ENCODE measurements at regions not wholly inside any gene's neighbourhood (a gene's known extent, or its start where the extent isn't known, plus 50 kb on each side); places are given as distances from the start of the nearest gene placed in this dataset.

DNA sequence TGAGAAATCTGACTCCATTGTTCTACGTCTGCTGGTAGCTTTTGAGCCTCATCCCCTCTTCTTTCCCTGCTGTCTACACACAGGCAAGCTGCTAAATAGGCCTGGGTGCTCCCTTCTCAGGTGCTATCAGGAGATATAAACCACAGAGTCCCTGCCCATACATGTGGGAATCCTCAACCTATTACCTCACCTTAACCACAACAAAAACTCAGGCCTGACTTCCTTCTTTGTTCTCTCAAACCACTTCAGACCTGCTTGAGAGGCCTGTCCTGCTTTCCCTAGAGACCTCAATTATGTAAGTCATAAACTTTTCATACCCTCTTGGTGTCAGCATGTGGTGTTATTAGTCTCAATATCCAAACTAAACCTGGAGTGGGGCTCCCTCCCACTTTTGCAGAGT is 75.0 kb upstream of the MAGI2 start:
- intact Hi-C loops (cut with DNase I), result no loop called here
- TF ChIP-seq, protein P1, sequence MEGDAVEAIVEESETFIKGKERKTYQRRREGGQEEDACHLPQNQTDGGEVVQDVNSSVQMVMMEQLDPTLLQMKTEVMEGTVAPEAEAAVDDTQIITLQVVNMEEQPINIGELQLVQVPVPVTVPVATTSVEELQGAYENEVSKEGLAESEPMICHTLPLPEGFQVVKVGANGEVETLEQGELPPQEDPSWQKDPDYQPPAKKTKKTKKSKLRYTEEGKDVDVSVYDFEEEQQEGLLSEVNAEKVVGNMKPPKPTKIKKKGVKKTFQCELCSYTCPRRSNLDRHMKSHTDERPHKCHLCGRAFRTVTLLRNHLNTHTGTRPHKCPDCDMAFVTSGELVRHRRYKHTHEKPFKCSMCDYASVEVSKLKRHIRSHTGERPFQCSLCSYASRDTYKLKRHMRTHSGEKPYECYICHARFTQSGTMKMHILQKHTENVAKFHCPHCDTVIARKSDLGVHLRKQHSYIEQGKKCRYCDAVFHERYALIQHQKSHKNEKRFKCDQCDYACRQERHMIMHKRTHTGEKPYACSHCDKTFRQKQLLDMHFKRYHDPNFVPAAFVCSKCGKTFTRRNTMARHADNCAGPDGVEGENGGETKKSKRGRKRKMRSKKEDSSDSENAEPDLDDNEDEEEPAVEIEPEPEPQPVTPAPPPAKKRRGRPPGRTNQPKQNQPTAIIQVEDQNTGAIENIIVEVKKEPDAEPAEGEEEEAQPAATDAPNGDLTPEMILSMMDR (IDR thresholded peaks at IDR 0.05), result no peak
- TF ChIP-seq POLR2A (IDR thresholded peaks at IDR 0.05), result no peak
- DNase-seq, result no peak
- Histone ChIP-seq H3K27ac (no peak overlapping the region), H3K27me3 (no peaks in the 10 kb centered on the region), H3K36me3 (no peaks in the 10 kb centered on the region), H3K9me3 (no peaks in the 10 kb centered on the region), H3K4me1 (no peaks in the 10 kb centered on the region), H3K4me3 (no peak overlapping the region)
- 48 to 50% methylated on average over 1 of the region's 1 CpG for WGBS, 2 donors

DNA sequence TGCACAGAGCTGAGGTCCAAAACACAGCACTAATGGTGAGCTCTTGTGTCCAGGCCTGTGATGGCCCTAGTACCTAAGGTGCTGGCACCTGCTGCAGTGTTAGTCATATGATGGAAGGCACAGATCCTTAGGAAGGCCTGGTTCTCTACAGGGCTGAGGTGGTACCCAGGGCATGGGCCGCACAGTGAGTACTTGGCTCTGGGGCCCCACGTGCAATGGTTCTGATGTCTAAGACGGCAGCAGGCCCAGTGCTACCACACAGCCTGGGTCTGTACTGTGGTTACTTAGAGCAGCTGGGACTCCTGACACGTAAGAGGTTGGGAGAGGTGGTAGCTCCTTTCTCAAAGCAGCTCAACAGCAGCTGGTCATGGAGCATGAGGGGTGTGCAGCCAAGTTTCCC is 70.6 kb upstream of the MAGI2 start:
- Histone ChIP-seq H3K9me3 (no peaks in the 10 kb centered on the region), H3K27ac (no peak overlapping the region), H3K27me3 (no peaks in the 10 kb centered on the region), H3K36me3 (no peaks in the 10 kb centered on the region), H3K4me1 (no peaks in the 10 kb centered on the region), H3K4me3 (no peak overlapping the region)
- DNase-seq, result no peak
- 80% methylated on average over 1 of the region's 4 CpGs; no CpG with 5 or more reads in 1 of the 2 donors for WGBS, 2 donors
- intact Hi-C loops (cut with DNase I), result no loop called here
- TF ChIP-seq POLR2A (IDR thresholded peaks at IDR 0.05), result no peak
- TF ChIP-seq, protein P1 (IDR thresholded peaks at IDR 0.05), result no peak

DNA sequence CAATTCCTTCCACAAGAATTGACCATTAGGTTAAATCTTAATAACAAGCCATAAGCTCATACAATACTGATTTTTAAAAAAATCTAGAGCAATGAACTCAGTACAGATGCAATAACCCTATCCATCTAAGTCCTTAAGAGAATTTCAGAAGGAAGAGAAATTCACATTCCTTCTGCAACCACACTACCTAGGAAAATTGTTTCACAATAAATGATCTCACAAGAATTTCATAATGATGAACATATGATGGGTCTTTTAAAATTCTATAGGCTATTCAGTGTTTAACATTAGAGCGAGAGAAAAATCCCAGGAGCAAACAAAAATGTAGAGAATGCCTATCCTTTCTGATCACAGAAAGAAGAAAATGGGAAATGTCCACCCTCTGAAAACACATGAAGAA is 70.0 kb upstream of the MAGI2 start:
- Histone ChIP-seq H3K4me3 (no peak overlapping the region), H3K9me3 (no peaks in the 10 kb centered on the region), H3K27me3 (no peaks in the 10 kb centered on the region), H3K36me3 (no peaks in the 10 kb centered on the region), H3K4me1 (no peaks in the 10 kb centered on the region), H3K27ac (no peak overlapping the region)
- TF ChIP-seq, protein P1 (IDR thresholded peaks at IDR 0.05), result no peak
- intact Hi-C loops (cut with DNase I), result no loop called here
- DNase-seq, result no peak
- WGBS, 2 donors, result 47 to 80% methylated on average over 1 of the region's 1 CpG

DNA sequence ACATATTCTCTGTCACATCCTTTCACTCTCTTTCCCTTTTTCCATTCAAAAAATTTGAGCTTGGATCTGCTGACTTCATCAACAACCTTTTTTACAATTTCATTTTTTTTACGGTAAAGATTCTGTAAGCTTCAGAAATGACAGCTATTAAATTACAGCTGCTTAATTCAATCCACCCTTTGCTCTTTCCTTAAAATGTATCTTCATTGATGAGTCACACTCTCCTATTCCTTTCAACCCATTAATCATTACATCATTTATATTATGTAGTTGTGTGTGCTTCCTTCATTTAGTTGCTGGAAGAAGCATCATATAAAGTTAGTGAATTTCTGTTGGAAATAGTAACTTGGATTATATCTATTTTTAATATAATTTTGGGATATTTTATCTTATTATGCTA is 67.1 kb upstream of the MAGI2 start:
- no peaks in the 10 kb centered on the region for H3K27me3 ChIP-seq
- H3K36me3 ChIP-seq, result no peaks in the 10 kb centered on the region
- H3K9me3 ChIP-seq, result no peaks in the 10 kb centered on the region
- intact Hi-C loops (cut with DNase I), result no loop called here
- no peak for DNase-seq
- H3K27ac ChIP-seq, result no peak overlapping the region
- H3K4me1 ChIP-seq, result no peaks in the 10 kb centered on the region
- H3K4me3 ChIP-seq, result no peak overlapping the region
- WGBS, 2 donors, result 56 to 79% methylated on average over 1 of the region's 1 CpG
- TF ChIP-seq POLR2A (IDR thresholded peaks at IDR 0.05), result no peak
- TF ChIP-seq, protein P1 (IDR thresholded peaks at IDR 0.05), result no peak

DNA sequence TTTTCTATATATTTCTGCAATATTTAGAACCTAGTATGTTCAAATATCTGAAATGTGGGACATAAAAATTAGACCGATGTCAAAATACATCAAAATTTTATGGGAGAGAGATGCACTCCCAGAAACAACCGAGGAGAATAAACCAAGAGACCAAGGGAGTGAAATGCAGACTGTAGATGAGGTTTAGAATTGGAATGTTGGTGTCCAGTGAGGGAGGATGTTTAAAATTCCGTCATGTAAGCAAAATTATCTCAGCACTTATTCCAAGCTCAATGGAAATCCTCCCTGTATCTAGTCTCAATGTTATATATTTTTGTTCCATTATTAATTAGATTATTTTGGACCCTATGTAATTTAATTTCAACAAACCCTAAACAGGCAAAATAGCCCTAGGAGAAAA is 61.9 kb upstream of the MAGI2 start:
- Histone ChIP-seq H3K4me3 (no peak overlapping the region), H3K27ac (no peak overlapping the region), H3K27me3 (no peaks in the 10 kb centered on the region), H3K9me3 (no peaks in the 10 kb centered on the region), H3K4me1 (no peaks in the 10 kb centered on the region), H3K36me3 (no peaks in the 10 kb centered on the region)
- DNase-seq, result no peak
- 64 to 71% methylated on average over 3 of the region's 3 CpGs for WGBS, 2 donors
- intact Hi-C loops (cut with DNase I), result no loop called here
- TF ChIP-seq, protein P1 (IDR thresholded peaks at IDR 0.05), result no peak
- no peak for TF ChIP-seq POLR2A (IDR thresholded peaks at IDR 0.05)
